ENCODE measurements at regions not wholly inside any gene's neighbourhood (a gene's known extent, or its start where the extent isn't known, plus 50 kb on each side); places are given as distances from the start of the nearest gene placed in this dataset.
"Not testable (repeated sequence)": the region's sequence is repeated elsewhere in the genome, so short reads cannot be mapped to it uniquely, and the experiment has no call there.

GRCh38 chr9:33721674-33722358 lies 73.5 kb upstream of the PRSS3 start:
- no peak overlapping the region for H3K27ac ChIP-seq
- H3K4me3 ChIP-seq, result no peak overlapping the region
- no peak overlapping the region for H3K9ac ChIP-seq (ENCODE audit: insufficient read length)
- no peak for TF ChIP-seq FOXP2 (optimal IDR thresholded peaks at IDR 0.05; ENCODE audit: control extremely low read depth, extremely low read length, insufficient read depth)
- no peak for TF ChIP-seq POLR2AphosphoS5 (IDR thresholded peaks at IDR 0.05; ENCODE audit: borderline replicate concordance, low read depth, low read length)
- no peak for TF ChIP-seq EZH2 (IDR thresholded peaks at IDR 0.05)
- no peaks in the 10 kb centered on the region for H3K9me3 ChIP-seq (ENCODE audit: low read depth, low read length)
- peak; percentile 35 for DNase-seq (ENCODE audit: low read depth, low spot score)
- H3K36me3 ChIP-seq (ENCODE audit: insufficient read depth, low read length), result no peaks in the 10 kb centered on the region

DNA sequence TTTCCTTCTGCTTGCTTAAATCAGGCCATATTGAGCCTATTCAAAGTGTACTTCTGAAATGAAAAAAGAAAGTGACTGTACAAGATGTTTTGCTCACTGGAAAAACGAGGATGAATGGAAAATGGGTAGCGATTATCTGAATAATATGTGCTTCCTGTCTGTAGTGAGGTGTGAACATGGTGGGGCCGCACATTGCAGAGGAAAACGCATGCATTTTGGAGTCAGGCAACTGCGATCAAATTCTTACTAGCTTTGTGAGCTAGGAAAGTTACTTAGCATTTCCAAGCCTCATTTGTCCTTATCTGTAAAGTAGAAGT lies 73.0 kb upstream of the PRSS3 start:
- no peaks in the 10 kb centered on the region for H3K36me3 ChIP-seq (ENCODE audit: insufficient read depth, low read length)
- no peak for TF ChIP-seq POLR2AphosphoS5 (IDR thresholded peaks at IDR 0.05; ENCODE audit: borderline replicate concordance, low read depth, low read length)
- TF ChIP-seq FOXP2 (optimal IDR thresholded peaks at IDR 0.05; ENCODE audit: control extremely low read depth, extremely low read length, insufficient read depth), result no peak
- no peak for TF ChIP-seq EZH2 (IDR thresholded peaks at IDR 0.05)
- no peak overlapping the region for H3K4me3 ChIP-seq

DNA sequence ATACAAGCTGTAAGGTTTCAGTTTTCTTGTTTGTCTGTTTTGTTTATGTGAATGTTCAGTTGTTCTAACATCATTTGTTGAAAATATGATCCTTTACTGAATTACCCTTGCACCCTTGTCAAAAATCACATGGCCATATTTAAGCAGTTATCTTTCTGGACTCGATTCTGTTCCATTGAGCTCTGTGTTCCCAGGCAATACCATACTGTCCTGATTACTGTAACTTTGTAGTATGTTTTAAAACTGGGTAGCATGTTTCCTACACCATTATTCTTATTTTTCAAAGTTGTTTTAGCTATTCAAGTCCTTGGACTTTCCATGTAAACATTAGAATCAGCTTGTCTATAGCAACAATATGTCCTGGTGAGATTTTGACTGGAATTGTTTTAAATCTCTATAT lies 66.7 kb upstream of the PRSS3 start:
- no peak for DNase-seq (ENCODE audit: low read depth, low spot score)
- Histone ChIP-seq H3K9ac (ENCODE audit: insufficient read length) (no peak overlapping the region), H3K9me3 (ENCODE audit: low read depth, low read length) (no peaks in the 10 kb centered on the region), H3K4me3 (no peak overlapping the region), H3K27ac (no peak overlapping the region), H3K36me3 (ENCODE audit: insufficient read depth, low read length) (no peaks in the 10 kb centered on the region)
- TF ChIP-seq POLR2AphosphoS5 (IDR thresholded peaks at IDR 0.05; ENCODE audit: borderline replicate concordance, low read depth, low read length) (no peak), FOXP2 (optimal IDR thresholded peaks at IDR 0.05; ENCODE audit: control extremely low read depth, extremely low read length, insufficient read depth) (no peak), EZH2 (IDR thresholded peaks at IDR 0.05) (no peak)

More for the DNA sequence above, 73.0 kb upstream of the PRSS3 start:
- no peak for DNase-seq (ENCODE audit: low read depth, low spot score)
- no peak overlapping the region for H3K27ac ChIP-seq
- no peak overlapping the region for H3K9ac ChIP-seq (ENCODE audit: insufficient read length)
- no peaks in the 10 kb centered on the region for H3K9me3 ChIP-seq (ENCODE audit: low read depth, low read length)

- DNase-seq (ENCODE audit: low read depth, low spot score), result no peak
- TF ChIP-seq POLR2AphosphoS5 (IDR thresholded peaks at IDR 0.05; ENCODE audit: borderline replicate concordance, low read depth, low read length) (no peak), FOXP2 (optimal IDR thresholded peaks at IDR 0.05; ENCODE audit: control extremely low read depth, extremely low read length, insufficient read depth) (no peak), EZH2 (IDR thresholded peaks at IDR 0.05) (no peak)
- Histone ChIP-seq H3K27ac (no peak overlapping the region), H3K4me3 (no peak overlapping the region), H3K9me3 (ENCODE audit: low read depth, low read length) (no peaks in the 10 kb centered on the region), H3K9ac (ENCODE audit: insufficient read length) (no peak overlapping the region), H3K36me3 (ENCODE audit: insufficient read depth, low read length) (no peaks in the 10 kb centered on the region)
Measured at GRCh38 chr9:33731142-33731541, 64.2 kb upstream of the PRSS3 start.

- Histone ChIP-seq H3K9ac (ENCODE audit: insufficient read length) (no peak overlapping the region), H3K36me3 (ENCODE audit: insufficient read depth, low read length) (no peaks in the 10 kb centered on the region), H3K4me3 (no peak overlapping the region), H3K27ac (no peak overlapping the region), H3K9me3 (ENCODE audit: low read depth, low read length) (no peaks in the 10 kb centered on the region)
- DNase-seq (ENCODE audit: low read depth, low spot score), result no peak
- TF ChIP-seq EZH2 (IDR thresholded peaks at IDR 0.05) (no peak), POLR2AphosphoS5 (IDR thresholded peaks at IDR 0.05; ENCODE audit: borderline replicate concordance, low read depth, low read length) (no peak), FOXP2 (optimal IDR thresholded peaks at IDR 0.05; ENCODE audit: control extremely low read depth, extremely low read length, insufficient read depth) (no peak)
Measured at GRCh38 chr9:33731625-33732024, 63.7 kb upstream of the PRSS3 start.

GRCh38 chr9:33734247-33734940 lies 61.0 kb upstream of the PRSS3 start:
- H3K9ac ChIP-seq (ENCODE audit: insufficient read length); H3K4me3 ChIP-seq; H3K36me3 ChIP-seq (ENCODE audit: insufficient read depth, low read length); DNase-seq (ENCODE audit: low read depth, low spot score); H3K9me3 ChIP-seq (ENCODE audit: low read depth, low read length); H3K27ac ChIP-seq: not testable (repeated sequence)

- H3K4me3 ChIP-seq; DNase-seq (ENCODE audit: low read depth, low spot score); H3K36me3 ChIP-seq (ENCODE audit: insufficient read depth, low read length); H3K27ac ChIP-seq; H3K9me3 ChIP-seq (ENCODE audit: low read depth, low read length); H3K9ac ChIP-seq (ENCODE audit: insufficient read length): not testable (repeated sequence)
Measured at GRCh38 chr9:33734941-33735835, 60.2 kb upstream of the PRSS3 start.

DNA sequence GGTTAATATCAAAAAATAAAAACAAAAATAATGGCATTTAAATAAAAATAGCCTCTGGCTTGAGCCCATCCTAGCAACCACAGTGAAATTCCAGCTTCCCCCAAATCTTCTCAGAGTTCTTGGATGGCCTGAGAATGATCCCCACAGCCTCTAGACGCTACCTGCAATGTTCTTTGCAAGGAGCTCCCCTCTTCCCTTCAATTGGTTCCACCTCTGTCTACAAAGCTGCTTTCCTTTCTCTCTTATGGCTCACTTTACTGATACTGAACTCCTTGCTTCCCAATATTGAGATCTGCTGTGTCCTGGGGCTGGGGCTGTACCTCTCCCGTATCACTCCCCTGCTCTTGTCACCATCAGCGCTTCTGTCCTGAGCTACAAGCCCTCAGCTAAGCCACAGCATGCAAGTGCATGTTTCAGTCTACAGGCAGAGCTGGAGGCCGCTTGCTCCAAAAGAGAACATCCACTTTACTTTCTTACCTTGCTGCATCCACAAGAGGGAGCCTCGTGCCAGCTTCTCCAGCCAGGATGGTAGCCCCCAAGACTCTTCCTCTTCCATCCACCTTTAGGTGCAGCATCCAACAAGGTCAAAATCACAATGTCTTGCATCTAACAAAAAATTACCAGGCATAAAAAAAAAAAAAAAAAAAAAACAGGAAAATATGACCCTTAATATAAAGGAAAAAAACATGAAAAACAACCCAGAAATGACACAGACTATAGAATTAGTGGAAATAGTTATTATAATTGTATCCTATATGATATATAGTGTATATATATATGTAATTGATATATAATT lies 57.4 kb upstream of the PRSS3 start:
- H3K27ac ChIP-seq, result no peak overlapping the region
- DNase-seq (ENCODE audit: low read depth, low spot score), result no peak
- H3K9ac ChIP-seq (ENCODE audit: insufficient read length), result no peak overlapping the region
- no peaks in the 10 kb centered on the region for H3K36me3 ChIP-seq (ENCODE audit: insufficient read depth, low read length)
- H3K9me3 ChIP-seq (ENCODE audit: low read depth, low read length), result no peaks in the 10 kb centered on the region
- TF ChIP-seq POLR2AphosphoS5 (IDR thresholded peaks at IDR 0.05; ENCODE audit: borderline replicate concordance, low read depth, low read length) (no peak), EZH2 (IDR thresholded peaks at IDR 0.05) (no peak), FOXP2 (optimal IDR thresholded peaks at IDR 0.05; ENCODE audit: control extremely low read depth, extremely low read length, insufficient read depth) (no peak)
- no peak overlapping the region for H3K4me3 ChIP-seq

All from SK-N-MC (cell line).